ENCODE measurements at regions not wholly inside any gene's neighbourhood (a gene's known extent, or its start where the extent isn't known, plus 50 kb on each side); places are given as distances from the start of the nearest gene placed in this dataset.

DNA sequence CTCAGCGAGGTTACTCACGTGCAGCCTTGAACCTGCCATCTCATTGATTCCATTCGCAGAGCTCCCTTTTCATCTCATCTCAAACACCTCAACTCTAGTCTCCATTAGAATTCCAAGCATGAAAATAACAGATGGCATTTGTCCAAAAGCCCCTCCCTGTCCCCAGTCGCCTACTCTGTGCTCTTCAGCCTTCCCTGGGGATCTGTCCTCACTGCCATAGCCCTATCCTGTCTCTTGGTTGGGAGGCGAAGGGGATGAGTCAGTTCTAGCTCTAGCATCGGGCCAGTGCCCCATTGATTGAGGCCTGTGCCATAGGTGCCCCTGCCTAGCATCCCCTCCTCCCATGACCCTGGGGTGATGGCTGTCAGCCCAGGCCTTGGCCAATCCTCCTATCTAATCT is 134.0 kb upstream of the PJA1 start:
- TF ChIP-seq, protein P1, sequence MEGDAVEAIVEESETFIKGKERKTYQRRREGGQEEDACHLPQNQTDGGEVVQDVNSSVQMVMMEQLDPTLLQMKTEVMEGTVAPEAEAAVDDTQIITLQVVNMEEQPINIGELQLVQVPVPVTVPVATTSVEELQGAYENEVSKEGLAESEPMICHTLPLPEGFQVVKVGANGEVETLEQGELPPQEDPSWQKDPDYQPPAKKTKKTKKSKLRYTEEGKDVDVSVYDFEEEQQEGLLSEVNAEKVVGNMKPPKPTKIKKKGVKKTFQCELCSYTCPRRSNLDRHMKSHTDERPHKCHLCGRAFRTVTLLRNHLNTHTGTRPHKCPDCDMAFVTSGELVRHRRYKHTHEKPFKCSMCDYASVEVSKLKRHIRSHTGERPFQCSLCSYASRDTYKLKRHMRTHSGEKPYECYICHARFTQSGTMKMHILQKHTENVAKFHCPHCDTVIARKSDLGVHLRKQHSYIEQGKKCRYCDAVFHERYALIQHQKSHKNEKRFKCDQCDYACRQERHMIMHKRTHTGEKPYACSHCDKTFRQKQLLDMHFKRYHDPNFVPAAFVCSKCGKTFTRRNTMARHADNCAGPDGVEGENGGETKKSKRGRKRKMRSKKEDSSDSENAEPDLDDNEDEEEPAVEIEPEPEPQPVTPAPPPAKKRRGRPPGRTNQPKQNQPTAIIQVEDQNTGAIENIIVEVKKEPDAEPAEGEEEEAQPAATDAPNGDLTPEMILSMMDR (conservative IDR thresholded peaks at IDR 0.05; ENCODE audit: low read depth, low read length), result no peak
- TF ChIP-seq EZH2 (IDR thresholded peaks at IDR 0.05; ENCODE audit: borderline replicate concordance, low read depth, low read length, poor library complexity, severe bottlenecking), result no peak

All from A673 (cell line).